Left ventricle myocardium inferior (tissue), 1 donor: ENCODE measurements at regions not wholly inside any gene's neighbourhood (a gene's known extent, or its start where the extent isn't known, plus 50 kb on each side); places are given as distances from the start of the nearest gene placed in this dataset.
A peak's percentile ranks its signal among the peaks of the same experiment; 100 is the strongest.

ENCODE experiments used
- DNase-seq: peaks from one replicate; pipeline ENCODE4 v3.0.0-alpha.2; 2020
- H3K27ac ChIP-seq: fragments of 200-600 bp; replicated peaks from 2 replicates; pipeline ENCODE4 v1.8.0; 2021
- H3K27me3 ChIP-seq: fragments of 200-600 bp; 2 replicates; pipeline ENCODE4 v1.8.0; 2021; ENCODE audit warnings: low read depth
- H3K36me3 ChIP-seq: fragments of 200-600 bp; 2 replicates; pipeline ENCODE4 v1.8.0; 2021
- H3K4me1 ChIP-seq: fragments of 200-600 bp; 2 replicates; pipeline ENCODE4 v1.8.0; 2021
- H3K4me3 ChIP-seq: fragments of 200-600 bp; 2 replicates; pipeline ENCODE4 v1.8.0; 2021; ENCODE audit warnings: mild to moderate bottlenecking, moderate library complexity
- H3K9me3 ChIP-seq: fragments of 200-600 bp; replicated peaks from 2 replicates; pipeline ENCODE4 v1.8.0; 2021
- intact Hi-C: fragments of 100-400 bp; cut with micrococcal nuclease; formaldehyde crosslinking; loops from one replicate; pipeline ENCODE4 v1.11.0; 2022
- TF ChIP-seq, protein P1 (sequence below): fragments of 200-600 bp; IDR thresholded peaks from 2 replicates; pipeline ENCODE4 v1.8.0; 2021; ENCODE audit warnings: antibody characterized with exemption, mild to moderate bottlenecking, borderline replicate concordance
- donor health status: DM: no; HTN: yes; CAD: no; lungs with severe emphysema.

DNA sequence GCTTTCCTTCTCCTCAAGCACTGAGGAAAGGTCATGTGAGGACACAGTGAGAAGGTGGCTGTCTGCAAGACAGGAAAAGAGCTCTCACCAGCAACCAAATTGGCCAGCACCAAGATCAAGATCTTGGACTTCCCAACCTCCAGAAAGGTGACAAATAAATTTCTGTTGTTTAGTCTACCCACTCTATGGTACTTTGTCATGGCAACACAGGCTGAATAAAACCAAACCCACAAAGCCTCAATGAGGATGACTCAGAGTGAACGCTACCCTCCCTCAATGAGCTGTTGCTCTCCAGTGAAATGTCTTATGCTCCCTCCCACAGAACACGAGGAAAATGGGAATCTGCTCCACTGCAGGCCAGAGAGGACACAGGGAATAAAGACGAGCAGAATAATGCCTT is 244.1 kb downstream of the RAB28 start:
- Histone ChIP-seq H3K9me3 (no peaks in the 10 kb centered on the region), H3K27me3 (no peaks in the 10 kb centered on the region), H3K4me3 (no peak overlapping the region), H3K27ac (no peak overlapping the region), H3K36me3 (no peaks in the 10 kb centered on the region), H3K4me1 (no peaks in the 10 kb centered on the region)
- intact Hi-C loops = no loop called here
- DNase-seq = no peak
- TF ChIP-seq, protein P1, sequence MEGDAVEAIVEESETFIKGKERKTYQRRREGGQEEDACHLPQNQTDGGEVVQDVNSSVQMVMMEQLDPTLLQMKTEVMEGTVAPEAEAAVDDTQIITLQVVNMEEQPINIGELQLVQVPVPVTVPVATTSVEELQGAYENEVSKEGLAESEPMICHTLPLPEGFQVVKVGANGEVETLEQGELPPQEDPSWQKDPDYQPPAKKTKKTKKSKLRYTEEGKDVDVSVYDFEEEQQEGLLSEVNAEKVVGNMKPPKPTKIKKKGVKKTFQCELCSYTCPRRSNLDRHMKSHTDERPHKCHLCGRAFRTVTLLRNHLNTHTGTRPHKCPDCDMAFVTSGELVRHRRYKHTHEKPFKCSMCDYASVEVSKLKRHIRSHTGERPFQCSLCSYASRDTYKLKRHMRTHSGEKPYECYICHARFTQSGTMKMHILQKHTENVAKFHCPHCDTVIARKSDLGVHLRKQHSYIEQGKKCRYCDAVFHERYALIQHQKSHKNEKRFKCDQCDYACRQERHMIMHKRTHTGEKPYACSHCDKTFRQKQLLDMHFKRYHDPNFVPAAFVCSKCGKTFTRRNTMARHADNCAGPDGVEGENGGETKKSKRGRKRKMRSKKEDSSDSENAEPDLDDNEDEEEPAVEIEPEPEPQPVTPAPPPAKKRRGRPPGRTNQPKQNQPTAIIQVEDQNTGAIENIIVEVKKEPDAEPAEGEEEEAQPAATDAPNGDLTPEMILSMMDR = no peak

DNA sequence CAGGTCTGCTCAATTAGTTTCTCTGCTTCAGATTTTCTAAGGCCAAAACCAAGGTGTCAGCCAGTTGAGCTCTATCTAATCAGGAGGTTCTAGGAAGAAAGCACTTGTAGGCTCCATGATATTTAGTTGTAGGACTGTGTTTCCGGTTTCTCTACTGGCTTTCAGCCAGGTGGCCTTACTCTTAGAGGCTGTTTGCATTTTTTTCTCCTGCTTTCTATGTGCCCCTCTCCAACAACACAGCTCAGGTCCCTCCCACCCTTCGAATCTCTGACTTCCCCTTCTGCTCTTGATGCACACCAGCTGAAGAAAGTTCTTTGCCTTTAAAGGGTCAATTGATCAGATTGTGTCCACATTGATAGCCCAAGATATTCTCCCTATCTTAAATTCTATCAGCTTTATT is 245.2 kb downstream of the RAB28 start:
- H3K27ac ChIP-seq = no peak overlapping the region
- intact Hi-C loops = no loop called here

DNA sequence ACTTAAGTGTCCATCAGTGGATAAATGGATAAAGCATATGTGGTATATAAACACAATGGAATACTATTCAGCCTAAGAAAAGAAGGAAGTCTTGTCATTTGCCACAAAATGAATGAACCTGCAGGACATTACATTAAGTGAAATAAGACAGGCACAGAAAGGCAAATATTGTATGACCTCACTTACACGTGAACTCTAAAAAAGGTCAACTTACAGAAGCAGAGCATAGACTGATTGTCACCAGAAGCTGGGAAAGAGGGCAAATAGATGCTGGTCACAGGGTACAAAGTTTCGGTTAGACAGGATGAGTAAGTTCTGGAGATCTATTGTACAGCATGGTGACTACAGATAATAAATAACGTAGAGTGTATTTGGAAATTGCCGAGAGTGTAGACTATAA is 247.7 kb downstream of the RAB28 start:
- TF ChIP-seq, protein P1 = no peak
- H3K27me3 ChIP-seq = no peaks in the 10 kb centered on the region

More for the DNA sequence above, 245.2 kb downstream of the RAB28 start:
- no peaks in the 10 kb centered on the region for H3K27me3 ChIP-seq
- H3K4me3 ChIP-seq = no peak overlapping the region
- no peaks in the 10 kb centered on the region for H3K4me1 ChIP-seq
- TF ChIP-seq, protein P1 = no peak
- DNase-seq = no peak
- H3K9me3 ChIP-seq = peaks cover 3% of the 10 kb centered on the region
- no peaks in the 10 kb centered on the region for H3K36me3 ChIP-seq

DNA sequence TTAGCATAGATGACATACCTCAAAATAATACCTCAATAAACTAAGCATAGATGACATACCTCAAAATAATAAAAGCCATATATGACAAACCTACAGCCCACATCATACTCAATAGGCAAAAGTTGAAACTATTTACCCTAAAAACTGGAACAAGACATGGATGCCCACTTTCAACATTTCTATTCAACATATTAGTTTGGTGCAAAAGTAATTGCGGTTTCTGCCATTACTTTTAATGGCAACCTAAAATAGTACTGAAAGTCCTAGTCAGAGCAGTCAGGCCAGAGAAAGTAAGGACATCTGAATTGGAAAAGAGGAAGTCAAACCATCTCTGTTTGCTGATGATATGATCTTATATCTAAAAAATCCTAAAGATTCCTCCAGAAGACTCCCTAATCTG is 250.4 kb downstream of the RAB28 start:
- DNase-seq = no peak
- Histone ChIP-seq H3K27me3 (no peaks in the 10 kb centered on the region), H3K9me3 (peaks cover 23% of the 10 kb centered on the region), H3K27ac (no peak overlapping the region), H3K4me3 (no peak overlapping the region), H3K4me1 (no peaks in the 10 kb centered on the region), H3K36me3 (no peaks in the 10 kb centered on the region)
- TF ChIP-seq, protein P1 = no peak
- intact Hi-C loops = no loop called here

More for the DNA sequence above, 247.7 kb downstream of the RAB28 start:
- no peaks in the 10 kb centered on the region for H3K36me3 ChIP-seq
- intact Hi-C loops = no loop called here
- no peak overlapping the region for H3K27ac ChIP-seq
- no peak for DNase-seq
- H3K4me3 ChIP-seq = no peak overlapping the region
- no peaks in the 10 kb centered on the region for H3K4me1 ChIP-seq
- H3K9me3 ChIP-seq = peaks cover 3% of the 10 kb centered on the region

DNA sequence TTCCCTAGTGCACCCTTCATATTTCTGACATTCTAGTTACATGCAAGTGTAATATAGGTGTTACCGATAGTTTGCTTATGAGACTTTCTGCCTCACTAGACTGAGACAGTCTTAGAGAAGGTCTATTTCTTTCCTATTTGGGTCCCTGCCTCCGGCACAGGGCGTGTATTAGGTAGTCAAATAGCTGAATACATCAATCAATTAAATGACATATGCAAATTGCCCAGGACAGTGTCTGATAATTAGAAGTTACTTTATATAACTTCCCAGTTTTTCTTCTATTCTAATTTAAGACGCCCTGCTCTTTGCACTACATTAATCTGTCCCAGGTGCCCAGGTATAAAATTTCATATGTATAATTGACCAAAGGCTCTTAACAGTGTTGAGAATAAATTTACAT is 264.2 kb downstream of the RAB28 start:
- TF ChIP-seq, protein P1 = no peak
- Histone ChIP-seq H3K4me3 (no peak overlapping the region), H3K27ac (no peak overlapping the region), H3K27me3 (no peaks in the 10 kb centered on the region), H3K36me3 (no peaks in the 10 kb centered on the region), H3K4me1 (peaks cover 14% of the 10 kb centered on the region), H3K9me3 (peaks cover 11% of the 10 kb centered on the region)
- intact Hi-C loops = no loop called here
- no peak for DNase-seq

DNA sequence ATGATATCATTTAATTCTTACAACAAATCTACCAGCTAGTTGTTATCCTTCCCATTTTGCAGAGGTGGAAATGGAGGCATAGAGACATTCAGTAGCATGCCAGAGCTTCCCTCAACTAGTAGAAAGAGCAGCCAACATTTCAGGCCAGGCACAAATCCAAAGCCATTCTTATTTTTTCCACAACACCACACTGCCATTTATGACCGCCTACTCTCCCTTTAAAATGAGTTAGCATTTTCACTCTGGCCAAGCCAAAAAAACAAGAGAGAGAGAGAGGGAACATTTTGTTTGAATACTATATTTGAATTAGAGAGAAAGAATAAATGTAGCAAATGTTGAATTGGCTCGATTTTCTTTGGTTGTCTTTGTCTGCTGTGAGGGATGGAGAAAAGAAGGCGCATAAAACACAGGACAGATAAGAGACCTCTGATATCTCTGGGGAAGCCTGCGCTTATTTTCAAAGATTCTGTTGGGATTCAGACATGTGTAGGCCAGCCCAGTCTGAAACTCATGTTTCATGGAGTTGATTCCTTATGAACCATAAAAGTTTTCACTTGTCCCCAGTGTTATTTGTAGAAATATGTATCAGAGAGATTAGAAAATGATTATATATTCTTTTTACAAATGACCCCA is 265.7 kb downstream of the RAB28 start:
- TF ChIP-seq, protein P1 = no peak
- intact Hi-C loops = no loop called here
- DNase-seq = no peak
- Histone ChIP-seq H3K27me3 (no peaks in the 10 kb centered on the region), H3K9me3 (peaks cover 11% of the 10 kb centered on the region), H3K4me3 (no peak overlapping the region), H3K36me3 (no peaks in the 10 kb centered on the region), H3K27ac (peak overlapping the region; percentile 67), H3K4me1 (peaks cover 14% of the 10 kb centered on the region)
